Muscle of arm (tissue), 1 donor: ENCODE measurements at regions not wholly inside any gene's neighbourhood (a gene's known extent, or its start where the extent isn't known, plus 50 kb on each side); places are given as distances from the start of the nearest gene placed in this dataset.

ENCODE experiments used
- DNase-seq: peaks from one replicate; pipeline ENCODE4 v3.0.0-alpha.2; 2013

GRCh38 chr14:36083317-36083716 lies 93.2 kb downstream of the PTCSC3 start:
- DNase-seq, result no peak

GRCh38 chr14:36078080-36078479 lies 98.4 kb downstream of the PTCSC3 start:
- DNase-seq, result no peak

GRCh38 chr14:36076197-36076596 lies 100.3 kb downstream of the PTCSC3 start:
- DNase-seq, result no peak

GRCh38 chr14:36075203-36075602 lies 101.3 kb downstream of the PTCSC3 start:
- DNase-seq, result no peak

GRCh38 chr14:36070720-36071043 lies 105.8 kb downstream of the PTCSC3 start:
- no peak for DNase-seq

GRCh38 chr14:36070031-36070719 lies 106.3 kb downstream of the PTCSC3 start:
- peak; percentile 8 for DNase-seq

GRCh38 chr14:36069535-36069900 lies 107.0 kb downstream of the PTCSC3 start:
- peak; percentile 18 for DNase-seq

GRCh38 chr14:36068777-36069534 lies 107.6 kb downstream of the PTCSC3 start:
- DNase-seq, result no peak

- no peak for DNase-seq
Observed at GRCh38 chr14:36067428-36068187, 108.9 kb downstream of the PTCSC3 start.

GRCh38 chr14:36066636-36067035 lies 109.9 kb downstream of the PTCSC3 start:
- DNase-seq, result no peak

GRCh38 chr14:36065831-36066230 lies 110.7 kb downstream of the PTCSC3 start:
- no peak for DNase-seq

GRCh38 chr14:36059531-36059930 lies 117.0 kb downstream of the PTCSC3 start:
- no peak for DNase-seq

- no peak for DNase-seq
Observed at GRCh38 chr14:36057452-36058116, 118.9 kb downstream of the PTCSC3 start.

GRCh38 chr14:36056845-36057244 lies 119.7 kb downstream of the PTCSC3 start:
- no peak for DNase-seq

GRCh38 chr14:36055681-36056225 lies 120.8 kb downstream of the PTCSC3 start:
- no peak for DNase-seq

- DNase-seq, result no peak
Observed at GRCh38 chr14:36055052-36055378, 121.5 kb downstream of the PTCSC3 start.

GRCh38 chr14:36054353-36055051 lies 122.0 kb downstream of the PTCSC3 start:
- no peak for DNase-seq

- DNase-seq, result no peak
Observed at GRCh38 chr14:36052681-36053080, 123.8 kb downstream of the PTCSC3 start.

GRCh38 chr14:36052063-36052462 lies 124.5 kb downstream of the PTCSC3 start:
- DNase-seq, result no peak

- no peak for DNase-seq
Observed at GRCh38 chr14:36048667-36049066, 127.9 kb downstream of the PTCSC3 start.

- no peak for DNase-seq
Observed at GRCh38 chr14:36047912-36048311, 128.6 kb downstream of the PTCSC3 start.

GRCh38 chr14:36035675-36036074 lies 140.8 kb downstream of the PTCSC3 start:
- DNase-seq, result no peak
